ENCODE measurements at regions not wholly inside any gene's neighbourhood (a gene's known extent, or its start where the extent isn't known, plus 50 kb on each side); places are given as distances from the start of the nearest gene placed in this dataset.
"Not testable (repeated sequence)": the region's sequence is repeated elsewhere in the genome, so short reads cannot be mapped to it uniquely, and the experiment has no call there.

DNA sequence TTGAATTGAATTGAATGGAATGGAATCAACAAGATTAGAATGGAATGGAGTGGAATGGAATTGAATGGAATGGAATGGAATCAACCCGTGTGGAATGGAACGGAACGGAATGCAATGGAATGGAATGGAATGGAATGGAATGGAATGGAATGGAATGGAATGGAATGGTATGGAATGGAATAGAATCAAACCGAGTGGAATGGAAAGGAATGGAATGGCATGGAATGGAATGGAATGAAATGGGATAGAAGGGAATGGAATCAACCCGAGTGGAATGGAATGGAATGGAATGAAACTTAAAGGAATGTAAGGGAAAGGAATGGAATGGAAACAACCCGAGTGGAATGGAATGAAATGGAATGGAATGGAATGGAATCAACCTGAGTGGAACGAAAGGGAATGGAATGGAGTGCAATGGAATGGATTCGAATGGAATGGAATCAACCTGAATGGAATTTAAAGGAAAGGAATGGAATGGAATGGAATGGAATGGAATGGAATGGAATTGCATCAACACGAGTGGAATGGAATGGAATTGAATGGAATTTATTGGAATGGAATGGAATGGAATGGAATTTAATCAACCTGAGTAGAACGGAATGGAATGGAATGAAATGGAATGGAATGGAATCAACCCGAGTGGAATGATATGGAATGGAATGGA is 1146.6 kb downstream of the RPIA start:
- DNase-seq (ENCODE audit: low spot score in 2 of 2) (no peak), ATAC-seq (peak; percentile 43)
- H3K9me3 Mint-ChIP-seq, result peaks cover 38% of the 10 kb centered on the region
- H3K27ac Mint-ChIP-seq, result no peak overlapping the region
- no peaks in the 10 kb centered on the region for H3K36me3 Mint-ChIP-seq
- no peak overlapping the region for H3K4me3 Mint-ChIP-seq
- H3K4me1 Mint-ChIP-seq, result peaks cover 11% of the 10 kb centered on the region

DNA sequence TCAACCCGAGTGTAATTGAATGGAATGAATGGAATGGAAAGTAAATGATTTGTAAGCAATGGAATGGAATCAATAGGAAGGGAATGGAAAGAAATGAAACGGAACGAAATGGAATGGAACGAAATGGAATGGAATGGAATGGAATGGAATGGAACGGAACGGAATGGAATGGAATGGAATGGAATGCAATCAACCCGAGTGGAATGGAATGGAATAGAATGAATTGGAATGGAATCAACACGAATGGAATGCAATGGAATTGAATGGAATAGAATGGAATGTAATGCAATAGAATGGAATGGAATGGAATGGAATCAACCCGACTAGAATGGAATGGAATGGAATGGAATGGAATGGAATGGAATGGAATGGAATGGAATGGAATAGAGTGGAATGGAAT is 1148.7 kb downstream of the RPIA start:
- Mint-ChIP-seq H3K4me1 (peaks cover 11% of the 10 kb centered on the region), H3K9me3 (peaks cover 33% of the 10 kb centered on the region)
- not testable (repeated sequence) for H3K36me3 Mint-ChIP-seq; DNase-seq (ENCODE audit: low spot score in 2 of 2); H3K27ac Mint-ChIP-seq; H3K4me3 Mint-ChIP-seq
- peak; percentile 38 for ATAC-seq

DNA sequence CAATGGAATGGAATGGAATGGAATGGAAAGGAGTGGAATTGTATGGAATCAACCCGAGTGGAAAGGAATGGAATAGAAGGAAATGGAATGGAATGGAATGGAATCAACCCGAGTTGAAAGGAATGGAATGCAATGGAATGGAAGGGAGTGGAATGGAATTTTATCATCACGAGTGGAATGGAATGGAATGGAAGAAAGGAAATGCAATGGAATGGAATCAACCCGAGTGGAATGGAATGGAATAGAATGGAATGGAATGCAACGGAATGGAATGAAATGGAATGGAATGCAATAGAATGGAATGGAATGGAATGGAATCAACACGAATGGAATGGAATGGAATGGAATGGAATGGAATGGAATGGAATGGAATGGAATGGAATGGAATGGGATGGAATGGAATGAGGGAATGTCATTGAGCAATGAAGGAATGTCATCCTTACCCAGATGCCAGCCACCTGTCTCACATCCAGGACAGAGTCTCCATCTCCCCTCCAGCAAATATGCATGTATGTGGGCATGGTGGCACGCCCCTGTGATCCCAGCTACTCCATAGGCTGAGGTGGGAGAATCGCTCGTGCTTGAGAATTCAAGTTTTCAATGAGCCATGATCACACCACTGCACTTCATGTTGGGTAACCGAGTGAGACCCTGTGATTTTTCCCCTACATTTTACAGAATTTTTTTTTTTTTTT is 1149.5 kb downstream of the RPIA start:
- not testable (repeated sequence) for ATAC-seq

DNA sequence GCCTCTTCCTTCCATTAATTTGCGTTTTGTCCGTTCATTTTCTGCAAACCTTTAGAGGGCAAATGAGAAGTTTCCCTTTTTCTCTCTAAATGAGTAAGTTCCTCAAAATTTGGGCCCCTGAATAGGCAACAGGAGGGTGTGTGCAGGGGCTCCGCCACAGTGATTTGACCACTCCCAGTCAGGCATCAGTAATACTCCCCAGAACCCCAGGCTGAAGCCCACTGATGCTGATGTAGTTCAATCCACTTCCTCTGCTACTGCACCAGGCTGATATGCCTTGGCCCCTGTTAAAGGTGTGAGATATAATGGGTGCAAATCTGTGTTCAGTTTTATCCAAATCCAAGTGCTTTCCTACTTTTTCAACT is 1150.0 kb downstream of the RPIA start:
- H3K4me1 Mint-ChIP-seq, result peaks cover 7% of the 10 kb centered on the region
- DNase-seq (ENCODE audit: low spot score in 2 of 2) (no peak), ATAC-seq (no peak)
- H3K4me3 Mint-ChIP-seq, result no peak overlapping the region
- peaks cover 27% of the 10 kb centered on the region for H3K9me3 Mint-ChIP-seq
- no peak overlapping the region for H3K27ac Mint-ChIP-seq
- no peaks in the 10 kb centered on the region for H3K36me3 Mint-ChIP-seq

More for the DNA sequence above, 1149.5 kb downstream of the RPIA start:
- H3K27ac Mint-ChIP-seq; DNase-seq (ENCODE audit: low spot score in 2 of 2); H3K4me3 Mint-ChIP-seq; H3K36me3 Mint-ChIP-seq: not testable (repeated sequence)
- peaks cover 29% of the 10 kb centered on the region for H3K9me3 Mint-ChIP-seq
- H3K4me1 Mint-ChIP-seq, result peaks cover 11% of the 10 kb centered on the region

DNA sequence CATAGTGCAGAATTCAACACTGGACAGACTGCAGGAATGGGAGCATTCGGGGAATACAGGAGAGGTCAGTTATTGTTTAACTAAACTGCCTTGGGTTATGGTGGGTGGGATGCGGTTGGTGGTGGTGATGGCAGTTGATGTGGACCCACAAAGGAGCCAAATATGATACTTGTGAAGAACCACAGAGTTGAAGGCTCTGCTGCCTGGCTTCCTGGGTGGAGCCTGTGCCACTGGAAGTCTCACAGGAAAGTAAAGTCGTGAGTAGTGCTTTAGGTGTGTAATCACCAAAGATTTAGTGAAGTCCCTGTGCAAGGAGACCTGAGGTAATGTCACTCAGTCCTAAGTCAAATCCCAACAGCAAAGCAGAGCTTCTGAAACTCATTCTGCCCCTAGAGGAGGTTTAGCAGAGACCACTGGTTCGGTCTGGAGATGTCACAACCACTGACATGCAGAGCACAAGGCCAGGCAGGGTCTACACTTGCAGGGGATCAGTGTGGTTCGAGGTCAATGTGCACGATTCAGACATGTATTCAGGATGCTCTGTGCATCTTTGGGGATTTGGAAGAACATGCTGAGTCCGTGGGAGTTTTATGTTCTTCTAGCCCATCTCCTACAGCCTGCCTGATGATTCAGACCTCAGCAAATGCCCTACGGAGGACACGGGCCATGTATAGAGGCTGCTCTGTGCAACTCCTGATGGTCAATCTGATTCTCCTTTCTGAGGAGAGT is 1150.9 kb downstream of the RPIA start:
- Mint-ChIP-seq H3K4me1 (peaks cover 5% of the 10 kb centered on the region), H3K9me3 (peaks cover 26% of the 10 kb centered on the region), H3K36me3 (no peaks in the 10 kb centered on the region), H3K27ac (no peak overlapping the region), H3K4me3 (no peak overlapping the region)
- ATAC-seq (no peak), DNase-seq (ENCODE audit: low spot score in 2 of 2) (no peak)

DNA sequence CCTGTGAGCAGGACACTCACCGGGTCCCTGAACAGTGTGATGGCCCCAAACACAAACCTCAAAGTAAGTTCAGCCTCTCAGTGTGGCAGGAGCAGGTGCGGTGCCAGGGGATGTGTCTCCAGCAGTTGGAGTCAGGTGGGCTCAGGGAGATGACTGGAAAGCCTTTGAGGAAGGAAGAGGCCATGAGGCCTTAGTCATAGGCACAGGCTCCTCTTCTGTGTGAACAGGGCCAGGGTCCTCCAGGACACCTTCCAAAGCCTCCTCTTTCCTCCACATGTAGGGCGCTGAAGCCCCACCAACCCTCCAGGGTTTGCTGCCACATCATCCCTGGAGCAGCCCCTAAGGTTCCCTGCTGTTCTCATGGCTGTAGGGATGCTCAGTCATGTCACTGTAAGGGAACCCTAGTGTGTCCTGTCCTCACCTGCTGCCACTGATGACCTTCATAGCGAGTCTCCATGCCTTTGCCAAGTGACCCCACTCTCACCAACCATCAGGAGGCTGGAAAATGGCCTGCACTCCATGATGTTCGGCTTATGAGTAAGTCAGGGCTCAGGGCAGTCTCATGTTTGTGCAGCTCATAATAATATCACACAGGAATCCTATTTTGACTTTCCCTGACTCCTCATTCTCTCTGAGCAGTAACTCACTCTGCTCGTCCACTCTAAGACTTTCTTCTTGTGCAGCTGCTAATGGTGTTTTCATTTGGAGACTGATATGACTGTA is 1152.9 kb downstream of the RPIA start:
- Mint-ChIP-seq H3K4me1 (peaks cover 5% of the 10 kb centered on the region), H3K4me3 (no peak overlapping the region), H3K27ac (no peak overlapping the region), H3K36me3 (no peaks in the 10 kb centered on the region), H3K9me3 (peaks cover 16% of the 10 kb centered on the region)
- no peak for DNase-seq (ENCODE audit: low spot score in 2 of 2)
- peak; percentile 35 for ATAC-seq

DNA sequence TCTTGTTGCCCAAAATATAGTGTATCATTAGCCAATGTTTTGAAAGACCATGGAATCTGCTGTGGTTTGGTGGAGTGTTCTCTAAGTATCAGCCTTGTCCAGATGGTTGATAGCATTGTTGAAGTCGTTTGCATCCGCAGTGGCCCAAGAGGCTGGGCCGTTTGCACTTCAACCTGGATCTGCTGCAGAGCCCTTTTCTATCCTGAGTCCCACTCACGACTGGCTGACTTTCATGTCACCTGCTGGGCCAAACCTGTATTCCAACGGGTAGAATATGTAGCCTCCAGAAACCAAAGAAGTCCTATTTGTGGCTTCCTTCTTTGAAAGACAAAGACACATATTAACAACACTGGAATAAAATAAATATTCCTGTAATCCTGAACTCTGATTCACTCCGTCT is 1154.1 kb downstream of the RPIA start:
- ATAC-seq, result no peak
- H3K27ac Mint-ChIP-seq, result no peak overlapping the region
- H3K36me3 Mint-ChIP-seq, result no peaks in the 10 kb centered on the region
- H3K4me3 Mint-ChIP-seq, result no peak overlapping the region
- no peak for DNase-seq (ENCODE audit: low spot score in 2 of 2)
- H3K9me3 Mint-ChIP-seq, result peaks cover 11% of the 10 kb centered on the region
- no peaks in the 10 kb centered on the region for H3K4me1 Mint-ChIP-seq

DNA sequence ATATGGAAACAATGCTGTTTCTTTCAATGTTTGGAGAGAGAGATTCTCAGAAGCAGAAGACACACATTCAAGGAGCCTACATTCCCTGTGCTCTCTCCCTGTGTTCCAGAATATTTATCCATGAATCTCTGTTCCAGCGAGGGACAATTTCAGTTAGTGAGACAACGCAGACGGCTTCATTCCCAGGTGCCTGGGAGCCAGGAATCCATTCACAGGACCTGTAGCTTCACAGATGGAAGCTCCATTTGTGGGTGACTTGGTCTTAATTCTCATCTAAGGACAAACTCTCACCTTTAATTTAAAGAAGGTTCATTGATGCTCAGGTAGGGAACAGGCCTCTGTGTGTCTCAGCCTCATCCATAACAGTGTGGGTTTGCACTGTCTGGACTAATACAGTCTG is 1156.6 kb downstream of the RPIA start:
- H3K4me1 Mint-ChIP-seq, result no peaks in the 10 kb centered on the region
- ATAC-seq (no peak), DNase-seq (ENCODE audit: low spot score in 2 of 2) (no peak)
- no peak overlapping the region for H3K4me3 Mint-ChIP-seq
- H3K27ac Mint-ChIP-seq, result no peak overlapping the region
- H3K36me3 Mint-ChIP-seq, result no peaks in the 10 kb centered on the region
- H3K9me3 Mint-ChIP-seq, result peaks cover 7% of the 10 kb centered on the region

DNA sequence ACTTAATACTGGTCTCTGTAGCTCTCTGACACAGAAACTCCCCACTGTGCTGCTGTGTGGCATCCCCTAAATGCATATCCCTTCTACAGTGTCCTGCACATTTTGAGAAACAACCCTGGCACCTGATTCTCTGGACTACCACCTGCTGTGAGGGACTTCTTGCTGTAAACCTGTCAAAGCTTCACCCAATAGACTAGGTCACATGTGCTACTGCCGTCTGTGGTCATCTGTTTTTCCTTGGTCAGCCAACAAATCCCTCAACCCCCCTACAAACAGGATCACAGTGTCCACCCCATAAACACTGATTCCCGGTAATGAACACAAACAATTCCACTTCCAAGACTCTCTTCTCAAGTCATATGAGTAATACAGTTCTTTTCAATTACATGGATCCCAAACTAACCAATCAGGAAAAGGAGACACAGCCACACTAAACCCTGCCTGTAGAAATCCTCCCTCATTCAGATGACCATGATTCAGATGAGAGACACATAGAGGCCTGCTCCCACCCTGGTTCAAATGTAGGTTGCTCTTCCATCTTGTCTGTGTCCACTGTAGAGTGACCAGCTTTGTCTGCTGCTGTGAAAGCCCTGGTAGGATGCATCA is 1157.4 kb downstream of the RPIA start:
- H3K27ac Mint-ChIP-seq, result no peak overlapping the region
- H3K4me3 Mint-ChIP-seq, result no peak overlapping the region
- no peak for ATAC-seq
- DNase-seq (ENCODE audit: low spot score in 2 of 2), result no peak
- no peaks in the 10 kb centered on the region for H3K36me3 Mint-ChIP-seq
- peaks cover 7% of the 10 kb centered on the region for H3K9me3 Mint-ChIP-seq
- no peaks in the 10 kb centered on the region for H3K4me1 Mint-ChIP-seq

DNA sequence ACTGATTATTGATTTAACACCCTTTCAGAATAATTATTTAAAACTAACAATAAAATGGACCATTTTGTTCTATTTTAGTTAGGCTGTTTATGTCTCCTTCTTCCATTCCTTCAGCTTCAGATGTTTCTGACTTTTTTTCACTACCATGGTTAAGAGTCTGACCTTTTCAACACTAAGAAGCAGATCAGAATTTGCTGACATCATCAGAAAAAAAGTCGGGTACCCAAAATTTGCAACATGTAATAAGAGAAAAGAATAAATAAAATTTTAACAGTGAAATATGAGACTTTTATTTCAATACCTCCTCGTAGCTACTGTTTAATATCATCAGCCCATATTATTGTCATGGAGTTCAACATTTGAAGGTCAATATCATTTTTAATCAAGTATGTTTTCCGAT is 1158.3 kb downstream of the RPIA start:
- no peak overlapping the region for H3K27ac Mint-ChIP-seq
- H3K4me1 Mint-ChIP-seq, result no peaks in the 10 kb centered on the region
- no peak for ATAC-seq
- no peak overlapping the region for H3K4me3 Mint-ChIP-seq
- no peak for DNase-seq (ENCODE audit: low spot score in 2 of 2)
- H3K36me3 Mint-ChIP-seq, result no peaks in the 10 kb centered on the region
- peaks cover 7% of the 10 kb centered on the region for H3K9me3 Mint-ChIP-seq

DNA sequence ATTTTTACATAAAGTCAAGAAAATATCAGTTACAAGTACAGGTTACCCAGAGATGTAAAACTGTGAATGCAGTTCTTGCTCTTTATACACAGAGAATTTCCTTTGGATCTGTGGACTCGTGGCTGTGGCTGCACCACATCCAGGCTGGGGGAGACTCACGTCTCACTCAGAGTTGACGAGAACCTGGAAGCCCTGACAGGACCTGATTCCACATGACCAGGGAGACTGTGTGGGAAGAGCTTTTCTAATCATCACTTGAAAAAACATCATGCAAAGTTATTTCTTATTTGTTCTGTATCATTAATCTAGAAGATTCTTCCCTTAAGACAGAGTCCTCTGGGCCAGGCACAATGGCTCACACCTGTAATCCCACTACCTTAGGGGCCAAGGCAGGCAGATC is 1159.0 kb downstream of the RPIA start:
- no peak overlapping the region for H3K4me3 Mint-ChIP-seq

DNA sequence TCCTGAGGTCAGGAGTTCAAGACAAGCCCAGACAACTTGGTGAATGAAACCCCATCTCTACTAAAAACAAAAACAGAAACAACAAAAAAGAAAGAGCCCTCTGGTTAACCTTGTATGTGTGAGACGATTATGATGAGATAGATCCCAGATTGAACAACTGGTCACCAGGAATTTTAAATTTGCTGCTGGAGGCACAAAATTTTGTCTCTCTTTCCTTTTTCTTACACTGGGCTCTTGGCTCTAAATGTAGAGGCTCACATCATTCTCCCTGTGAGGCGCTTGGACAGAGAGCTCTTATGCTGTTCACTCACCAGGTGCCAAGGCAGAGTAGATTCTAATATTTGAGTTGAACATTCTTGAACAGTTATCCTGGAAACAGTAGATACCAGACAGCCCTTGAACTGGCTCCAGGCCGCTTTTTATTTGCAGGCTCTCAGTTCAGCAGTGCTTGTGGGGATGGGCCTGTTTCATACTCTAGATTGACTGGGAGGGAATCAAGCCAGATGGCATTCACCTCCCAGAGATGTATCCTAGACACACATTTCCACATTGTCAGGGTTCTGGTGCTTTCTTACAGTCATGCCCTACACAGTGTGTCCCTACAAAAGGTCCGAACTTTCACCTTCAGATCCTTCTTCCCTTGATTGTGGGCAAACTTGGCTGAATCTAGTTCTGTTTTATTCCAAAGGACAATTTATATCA is 1159.6 kb downstream of the RPIA start:
- DNase-seq (ENCODE audit: low spot score in 2 of 2) (no peak), ATAC-seq (no peak)
- Mint-ChIP-seq H3K4me3 (no peak overlapping the region), H3K27ac (no peak overlapping the region), H3K4me1 (no peaks in the 10 kb centered on the region), H3K36me3 (no peaks in the 10 kb centered on the region), H3K9me3 (peaks cover 7% of the 10 kb centered on the region)

More for the DNA sequence above, 1159.0 kb downstream of the RPIA start:
- no peak overlapping the region for H3K27ac Mint-ChIP-seq
- ATAC-seq (no peak), DNase-seq (ENCODE audit: low spot score in 2 of 2) (no peak)
- H3K36me3 Mint-ChIP-seq, result no peaks in the 10 kb centered on the region
- H3K9me3 Mint-ChIP-seq, result peaks cover 7% of the 10 kb centered on the region
- H3K4me1 Mint-ChIP-seq, result no peaks in the 10 kb centered on the region

DNA sequence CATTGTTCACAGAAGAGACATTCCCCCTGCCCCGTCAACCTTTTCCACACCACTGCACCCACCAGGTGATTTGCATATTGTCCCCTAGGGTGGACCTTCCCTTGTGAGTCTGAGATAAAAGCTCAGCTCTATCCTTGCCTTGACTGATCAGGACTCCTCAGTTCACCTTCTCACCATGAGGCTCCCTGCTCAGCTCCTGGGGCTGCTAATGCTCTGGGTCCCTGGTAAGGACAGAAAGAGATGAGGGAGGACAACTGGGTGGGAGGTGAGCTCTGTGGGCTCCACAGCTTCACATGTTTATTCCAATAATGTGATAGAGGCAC is 1160.1 kb downstream of the RPIA start:
- Mint-ChIP-seq H3K4me3 (no peak overlapping the region), H3K9me3 (peaks cover 5% of the 10 kb centered on the region), H3K4me1 (no peaks in the 10 kb centered on the region), H3K36me3 (no peaks in the 10 kb centered on the region), H3K27ac (no peak overlapping the region)
- DNase-seq (ENCODE audit: low spot score in 2 of 2) (no peak), ATAC-seq (no peak)

DNA sequence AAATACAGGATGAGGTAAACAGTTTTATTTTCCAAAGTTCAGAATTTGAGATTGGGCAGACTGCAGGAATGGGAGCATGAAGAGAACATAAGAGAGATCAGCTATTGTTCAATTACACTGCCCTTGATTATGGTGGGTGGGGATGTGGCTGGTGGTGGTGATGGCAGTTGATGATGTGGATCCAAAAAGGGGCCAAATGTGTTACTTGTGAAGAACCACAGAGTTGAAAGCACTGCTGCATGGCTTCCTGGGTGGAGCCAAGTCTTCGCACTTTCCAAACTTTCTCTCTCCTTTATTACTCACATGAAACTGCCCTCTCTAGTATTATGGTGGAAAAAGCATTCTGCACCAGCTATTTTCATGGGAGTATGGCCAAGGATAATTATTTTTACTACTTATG is 1162.0 kb downstream of the RPIA start:
- not testable (repeated sequence) for H3K27ac Mint-ChIP-seq; DNase-seq (ENCODE audit: low spot score in 2 of 2); H3K4me3 Mint-ChIP-seq; H3K4me1 Mint-ChIP-seq; H3K36me3 Mint-ChIP-seq; H3K9me3 Mint-ChIP-seq
- peak; percentile 49 for ATAC-seq

DNA sequence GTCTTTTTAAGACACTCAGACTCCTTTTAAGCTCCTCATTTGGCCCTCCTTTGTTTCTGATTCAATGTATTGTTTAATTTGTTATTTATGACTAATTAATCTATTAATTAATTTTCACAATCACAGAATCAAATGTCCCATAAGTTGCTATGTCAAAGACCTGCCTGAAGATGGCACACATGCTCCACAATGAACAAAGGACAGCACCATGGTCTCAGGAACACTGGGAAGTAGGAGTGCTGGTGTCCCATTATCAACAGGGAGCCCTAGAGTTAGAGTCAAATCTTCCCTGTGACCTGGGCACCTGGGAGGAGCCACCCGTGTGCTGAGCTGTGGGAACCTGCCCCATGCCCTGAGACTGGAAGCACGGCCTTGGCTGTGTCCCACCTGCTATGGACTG is 1164.3 kb downstream of the RPIA start:
- not testable (repeated sequence) for H3K27ac Mint-ChIP-seq; H3K9me3 Mint-ChIP-seq; DNase-seq (ENCODE audit: low spot score in 2 of 2); H3K36me3 Mint-ChIP-seq; H3K4me1 Mint-ChIP-seq; ATAC-seq; H3K4me3 Mint-ChIP-seq

Measured in stimulated activated effector memory CD8-positive, alpha-beta T cell treated with anti-CD3 and anti-CD28 coated beads, Interleukin-12 subunit alpha, Interleukin-12 subunit beta, amount 100 ng/mL, for 72 hours (primary cell).